Body of pancreas (tissue), 4 donors: ENCODE measurements at regions not wholly inside any gene's neighbourhood (a gene's known extent, or its start where the extent isn't known, plus 50 kb on each side); places are given as distances from the start of the nearest gene placed in this dataset.

Experiments
- ATAC-seq: fragments of 150-250 bp; one replicate; pipeline ENCODE4 v1.9.1; 2016
- DNase-seq, 4 donors: peaks; one replicate each; pipeline ENCODE4 v3.0.0-alpha.2; 2019
- H3K27ac ChIP-seq, 4 donors: fragments of 200-600 bp; sonication (generic); 1 replicate in 3 of 4; 2 replicates in 1 of 4; pipeline versions ENCODE4 v1.5.1 to v1.6.1; 2016 to 2019; ENCODE audit warnings: mild to moderate bottlenecking in 1 of 4, mixed read lengths in 1 of 4, moderate library complexity in 1 of 4
- H3K27me3 ChIP-seq, 2 donors: fragments of 200-600 bp; sonication (generic); one replicate each; pipeline ENCODE4 v1.6.0; 2016; ENCODE audit warnings: mild to moderate bottlenecking in 1 of 2
- H3K36me3 ChIP-seq, 2 donors: fragments of 200-600 bp; sonication (generic); replicated peaks in 1 of 2; 2 replicates each; pipeline ENCODE4 v1.5.1; 2016; ENCODE audit warnings: low read depth in 2 of 2; ENCODE audit not compliant: insufficient read depth in 1 of 2
- H3K4me1 ChIP-seq: fragments of 200-600 bp; sonication (generic); one replicate; pipeline ENCODE4 v1.6.0; 2016
- H3K4me3 ChIP-seq, 2 donors: fragments of 200-600 bp; sonication (generic); 1 replicate in 1 of 2; 2 replicates in 1 of 2; pipeline ENCODE4 v1.5.1; 2016 to 2019
- H3K9me3 ChIP-seq, 3 donors: fragments of 200-600 bp; sonication (generic); 1 replicate in 2 of 3; 2 replicates in 1 of 3; pipeline ENCODE4 v1.5.1; 2016
- POLR2A ChIP-seq, 3 donors: fragments of 450-650 bp; IDR thresholded peaks; one replicate each; pipeline ENCODE4 v1.6.1; 2016; ENCODE audit warnings: antibody characterized with exemption in 3 of 3, mild to moderate bottlenecking in 2 of 3
- WGBS, 2 donors: methylation state at CpG; one replicate each; pipeline ENCODE4 v1.1.5; 2017; 5-methylcytosine and 5-hydroxymethylcytosine counted together
- intact Hi-C: fragments of 100-400 bp; cut with DNase I; formaldehyde crosslinking; loops from one replicate; pipeline ENCODE4 v1.15.1; 2023
- TF ChIP-seq, protein P1 (sequence below), 7 experiments: fragments of 450-650 bp in 4 of 7; fragments of 200-600 bp in 3 of 7; sonication (generic) in 3 of 7; IDR thresholded peaks; one replicate each; pipeline ENCODE4 v1.5.1; 2016 to 2019; ENCODE audit warnings: antibody characterized with exemption in 7 of 7

DNA sequence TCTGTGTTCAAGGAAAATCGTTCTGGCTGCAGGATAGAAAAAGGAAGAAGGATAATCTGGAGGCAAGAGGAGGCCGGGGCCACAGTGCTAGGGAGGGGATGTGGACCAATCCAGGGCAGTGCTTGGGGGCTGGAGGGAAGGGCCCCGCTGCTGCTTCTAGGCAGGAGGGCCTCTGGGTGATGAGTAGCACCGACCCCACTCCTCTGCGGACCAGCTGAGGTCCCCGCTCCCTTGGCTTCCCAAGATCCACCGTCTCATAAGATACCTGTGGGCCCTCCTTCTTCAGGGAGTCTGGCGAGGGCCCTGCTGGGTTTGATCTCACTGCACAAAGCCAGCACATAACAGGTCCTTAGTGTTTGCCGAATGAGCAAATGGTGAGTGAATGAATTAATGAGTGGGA lies 93.5 kb upstream of the MVB12B start:
- intact Hi-C loops, result no loop called here
- WGBS, 2 donors, result 76 to 79% methylated on average over 9 of the region's 9 CpGs
- TF ChIP-seq, protein P1, sequence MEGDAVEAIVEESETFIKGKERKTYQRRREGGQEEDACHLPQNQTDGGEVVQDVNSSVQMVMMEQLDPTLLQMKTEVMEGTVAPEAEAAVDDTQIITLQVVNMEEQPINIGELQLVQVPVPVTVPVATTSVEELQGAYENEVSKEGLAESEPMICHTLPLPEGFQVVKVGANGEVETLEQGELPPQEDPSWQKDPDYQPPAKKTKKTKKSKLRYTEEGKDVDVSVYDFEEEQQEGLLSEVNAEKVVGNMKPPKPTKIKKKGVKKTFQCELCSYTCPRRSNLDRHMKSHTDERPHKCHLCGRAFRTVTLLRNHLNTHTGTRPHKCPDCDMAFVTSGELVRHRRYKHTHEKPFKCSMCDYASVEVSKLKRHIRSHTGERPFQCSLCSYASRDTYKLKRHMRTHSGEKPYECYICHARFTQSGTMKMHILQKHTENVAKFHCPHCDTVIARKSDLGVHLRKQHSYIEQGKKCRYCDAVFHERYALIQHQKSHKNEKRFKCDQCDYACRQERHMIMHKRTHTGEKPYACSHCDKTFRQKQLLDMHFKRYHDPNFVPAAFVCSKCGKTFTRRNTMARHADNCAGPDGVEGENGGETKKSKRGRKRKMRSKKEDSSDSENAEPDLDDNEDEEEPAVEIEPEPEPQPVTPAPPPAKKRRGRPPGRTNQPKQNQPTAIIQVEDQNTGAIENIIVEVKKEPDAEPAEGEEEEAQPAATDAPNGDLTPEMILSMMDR (IDR thresholded peaks at IDR 0.05), result no peak
- TF ChIP-seq POLR2A (IDR thresholded peaks at IDR 0.05), result no peak

DNA sequence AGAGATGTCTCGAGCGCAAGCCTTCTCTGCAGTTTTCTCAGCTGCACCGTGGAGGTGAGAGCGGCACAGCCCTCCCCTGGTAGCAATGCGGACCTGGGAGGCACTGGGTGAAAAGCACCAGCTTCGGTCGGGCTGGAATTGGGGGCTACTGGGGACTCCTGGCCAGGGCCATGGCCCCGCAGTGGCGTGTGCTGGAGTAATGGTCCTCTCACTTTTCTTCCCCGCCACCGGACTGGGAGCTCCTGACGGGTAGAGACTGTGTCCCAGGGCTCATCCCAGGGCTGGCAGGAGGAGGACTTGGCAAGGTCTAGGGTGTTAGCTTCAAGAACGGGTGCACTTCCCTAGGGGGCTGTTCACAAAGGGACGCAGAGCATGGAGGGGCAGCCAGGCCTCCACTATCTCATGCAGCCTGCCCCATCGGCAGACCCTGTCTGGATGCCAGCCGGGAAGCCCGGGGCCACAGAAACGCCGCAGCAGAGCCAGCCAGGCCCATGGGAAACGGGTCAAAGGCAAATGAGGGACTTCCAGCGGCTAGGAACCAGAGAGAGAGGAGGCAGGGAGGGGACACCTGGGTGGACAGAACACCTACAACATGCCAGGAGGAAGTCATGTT lies 92.6 kb upstream of the MVB12B start:
- intact Hi-C loops, result no loop called here
- DNase-seq (no peak), ATAC-seq (no peak)
- Histone ChIP-seq H3K27ac (no peak overlapping the region), H3K27me3 (no peaks in the 10 kb centered on the region), H3K4me3 (no peak overlapping the region), H3K9me3 (no peaks in the 10 kb centered on the region), H3K4me1 (no peaks in the 10 kb centered on the region), H3K36me3 (no peaks in the 10 kb centered on the region)
- no peak for TF ChIP-seq POLR2A (IDR thresholded peaks at IDR 0.05)
- TF ChIP-seq, protein P1 (IDR thresholded peaks at IDR 0.05), result no peak
- 80% methylated on average over 17 to 18 of the region's 21 CpGs for WGBS, 2 donors

More for the DNA sequence above, 93.5 kb upstream of the MVB12B start:
- H3K9me3 ChIP-seq, result no peaks in the 10 kb centered on the region
- H3K27ac ChIP-seq, result no peak overlapping the region
- no peak for DNase-seq
- no peak for ATAC-seq
- H3K4me1 ChIP-seq, result no peaks in the 10 kb centered on the region
- H3K36me3 ChIP-seq, result no peaks in the 10 kb centered on the region
- H3K4me3 ChIP-seq, result no peak overlapping the region
- no peaks in the 10 kb centered on the region for H3K27me3 ChIP-seq

DNA sequence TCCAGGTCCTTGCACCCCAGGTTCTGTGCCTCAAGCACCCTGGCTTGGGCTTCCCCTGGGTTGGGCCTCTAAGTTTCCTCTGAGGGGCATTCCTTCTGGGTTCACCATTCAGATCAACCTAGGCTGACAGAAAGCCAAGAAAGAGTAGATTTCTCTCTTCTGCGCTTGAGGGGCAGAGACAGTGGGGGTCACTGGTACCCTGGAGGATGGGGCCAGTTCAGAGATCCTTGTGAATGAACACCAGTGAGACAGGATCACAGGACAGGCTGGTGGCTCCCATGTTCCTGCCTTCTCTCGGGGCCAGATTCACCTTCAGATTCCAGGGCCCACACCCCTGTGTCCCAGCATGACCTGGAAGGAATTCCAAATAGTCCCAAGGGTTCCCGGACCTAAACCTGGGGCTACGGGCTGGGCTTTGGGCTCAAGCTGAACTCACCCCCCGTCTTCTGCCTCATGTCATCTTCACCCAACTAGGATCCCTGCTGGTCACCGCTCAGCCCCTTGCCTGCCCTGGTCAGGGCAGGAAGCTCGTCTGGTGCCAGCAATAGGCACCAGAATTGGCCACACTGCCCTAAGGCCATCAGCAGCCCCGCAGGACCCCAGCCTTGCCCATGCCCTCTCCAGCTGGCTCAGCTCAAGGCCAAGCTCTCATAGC lies 91.8 kb upstream of the MVB12B start:
- Histone ChIP-seq H3K27ac (no peak overlapping the region), H3K27me3 (no peaks in the 10 kb centered on the region), H3K4me3 (no peak overlapping the region), H3K4me1 (no peaks in the 10 kb centered on the region), H3K9me3 (no peaks in the 10 kb centered on the region), H3K36me3 (no peaks in the 10 kb centered on the region)
- TF ChIP-seq, protein P1 (IDR thresholded peaks at IDR 0.05), result no peak
- no peak for TF ChIP-seq POLR2A (IDR thresholded peaks at IDR 0.05)
- WGBS, 2 donors, result 76 to 100% methylated on average over 1 to 8 of the region's 8 CpGs
- intact Hi-C loops, result no loop called here
- ATAC-seq (no peak), DNase-seq (no peak)

DNA sequence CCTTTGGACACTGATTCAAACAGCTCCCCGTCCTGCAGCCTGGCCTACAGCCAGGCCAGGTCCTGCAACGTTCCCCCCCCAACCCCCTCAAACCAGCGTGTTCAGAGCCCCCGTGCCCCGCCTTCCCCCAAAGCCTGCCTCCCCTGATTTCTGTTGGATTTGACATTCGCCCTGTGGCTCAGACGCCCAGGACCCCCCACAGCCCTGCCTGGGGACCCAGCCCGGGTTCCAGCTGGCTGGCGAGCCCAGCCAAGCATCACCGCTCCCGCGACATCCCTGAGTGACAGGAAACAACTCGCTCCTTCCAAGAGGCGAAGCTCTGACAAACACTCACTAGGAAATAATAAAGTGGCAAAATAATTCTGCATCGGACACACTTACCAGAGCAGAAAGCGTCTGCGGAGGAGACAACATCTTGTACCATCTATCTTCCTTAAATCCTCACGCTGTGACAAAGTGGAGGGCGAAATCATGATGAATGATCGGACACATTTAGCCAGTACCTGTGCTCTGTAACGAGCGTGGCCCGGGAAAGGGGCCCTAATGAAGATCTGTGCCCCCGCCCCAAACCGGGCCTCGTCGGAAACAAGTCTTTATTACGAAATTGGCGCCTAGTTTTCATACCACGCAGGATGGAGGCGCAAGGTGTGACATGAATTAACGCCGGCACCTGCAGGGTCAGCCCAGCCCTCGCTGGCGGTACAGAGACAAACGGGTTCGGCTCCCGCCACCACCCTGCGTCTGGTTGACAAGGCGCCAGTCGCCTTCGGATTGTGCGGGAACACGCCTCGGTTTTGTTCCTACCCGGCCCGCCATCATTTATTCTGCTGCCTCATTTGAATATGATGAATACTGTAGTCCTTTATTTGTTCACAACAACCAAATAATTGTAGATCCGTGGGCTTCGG lies 91.0 kb upstream of the MVB12B start:
- H3K36me3 ChIP-seq, result no peaks in the 10 kb centered on the region
- no peak for ATAC-seq
- no peak for DNase-seq
- intact Hi-C loops, result no loop called here
- H3K27me3 ChIP-seq, result no peaks in the 10 kb centered on the region
- no peak overlapping the region for H3K4me3 ChIP-seq
- H3K4me1 ChIP-seq, result no peaks in the 10 kb centered on the region
- WGBS, 2 donors, result 80 to 84% methylated on average over 38 to 49 of the region's 49 CpGs
- no peaks in the 10 kb centered on the region for H3K9me3 ChIP-seq
- TF ChIP-seq, protein P1 (IDR thresholded peaks at IDR 0.05), result no peak
- TF ChIP-seq POLR2A (IDR thresholded peaks at IDR 0.05), result no peak
- no peak overlapping the region for H3K27ac ChIP-seq
